ENCODE measurements at regions not wholly inside any gene's neighbourhood (a gene's known extent, or its start where the extent isn't known, plus 50 kb on each side); places are given as distances from the start of the nearest gene placed in this dataset.

- H3K27ac ChIP-seq = no peak overlapping the region
- intact Hi-C loops (cut with DNase I) = no loop called here
- H3K4me1 ChIP-seq = no peaks in the 10 kb centered on the region
- DNase-seq (ENCODE audit: low spot score in 2 of 2) = no peak
- no peaks in the 10 kb centered on the region for H3K9me3 ChIP-seq
- no peak for TF ChIP-seq CTCF (IDR thresholded peaks at IDR 0.05)
- no peak overlapping the region for H3K4me3 ChIP-seq
- no peaks in the 10 kb centered on the region for H3K36me3 ChIP-seq
- H3K27me3 ChIP-seq = no peaks in the 10 kb centered on the region
These were observed 518.4 kb upstream of the CAMK1G start for GRCh38 chr1:209064850-209065706.

GRCh38 chr1:209072481-209072880 lies 511.0 kb upstream of the CAMK1G start:
- no peak for TF ChIP-seq CTCF (IDR thresholded peaks at IDR 0.05)
- DNase-seq (ENCODE audit: low spot score in 2 of 2) = no peak
- H3K27me3 ChIP-seq = no peaks in the 10 kb centered on the region
- no peaks in the 10 kb centered on the region for H3K4me1 ChIP-seq
- H3K27ac ChIP-seq = no peak overlapping the region
- H3K9me3 ChIP-seq = no peaks in the 10 kb centered on the region
- no peaks in the 10 kb centered on the region for H3K36me3 ChIP-seq
- no peak overlapping the region for H3K4me3 ChIP-seq
- intact Hi-C loops (cut with DNase I) = no loop called here

GRCh38 chr1:209073879-209074278 lies 509.6 kb upstream of the CAMK1G start:
- no peaks in the 10 kb centered on the region for H3K36me3 ChIP-seq
- DNase-seq (ENCODE audit: low spot score in 2 of 2) = no peak
- no peaks in the 10 kb centered on the region for H3K9me3 ChIP-seq
- no peaks in the 10 kb centered on the region for H3K4me1 ChIP-seq
- no peaks in the 10 kb centered on the region for H3K27me3 ChIP-seq
- H3K4me3 ChIP-seq = no peak overlapping the region
- TF ChIP-seq CTCF (IDR thresholded peaks at IDR 0.05) = no peak
- intact Hi-C loops (cut with DNase I) = no loop called here
- no peak overlapping the region for H3K27ac ChIP-seq

- Histone ChIP-seq H3K4me3 (no peak overlapping the region), H3K36me3 (no peaks in the 10 kb centered on the region), H3K27me3 (no peaks in the 10 kb centered on the region), H3K9me3 (no peaks in the 10 kb centered on the region), H3K27ac (no peak overlapping the region), H3K4me1 (no peaks in the 10 kb centered on the region)
- DNase-seq (ENCODE audit: low spot score in 2 of 2) = no peak
- intact Hi-C loops (cut with DNase I) = no loop called here
- no peak for TF ChIP-seq CTCF (IDR thresholded peaks at IDR 0.05)
These were observed 508.8 kb upstream of the CAMK1G start for GRCh38 chr1:209074575-209075250.

GRCh38 chr1:209076688-209077087 lies 506.8 kb upstream of the CAMK1G start:
- no peak overlapping the region for H3K4me3 ChIP-seq
- H3K27me3 ChIP-seq = no peaks in the 10 kb centered on the region
- H3K36me3 ChIP-seq = no peaks in the 10 kb centered on the region
- H3K9me3 ChIP-seq = no peaks in the 10 kb centered on the region
- H3K4me1 ChIP-seq = no peaks in the 10 kb centered on the region
- DNase-seq (ENCODE audit: low spot score in 2 of 2) = no peak
- TF ChIP-seq CTCF (IDR thresholded peaks at IDR 0.05) = no peak
- intact Hi-C loops (cut with DNase I) = no loop called here
- H3K27ac ChIP-seq = no peak overlapping the region

All from ascending aorta (tissue), 2 donors.